GM23338 (cell line): ENCODE measurements at regions not wholly inside any gene's neighbourhood (a gene's known extent, or its start where the extent isn't known, plus 50 kb on each side); places are given as distances from the start of the nearest gene placed in this dataset.

Source experiments
- ATAC-seq: fragments of 200-7000 bp; cut with Tn5 transposase; 3 replicates; pipeline ENCODE4 v1.9.1; 2020
- DNase-seq: peaks from one replicate; pipeline ENCODE4 v3.0.0-alpha.2; 2015; ENCODE audit warnings: low spot score
- H2AFZ ChIP-seq: fragments of 200-600 bp; sonication (generic); 2 replicates; pipeline ENCODE4 v1.8.0; 2016; ENCODE audit warnings: antibody characterized with exemption, mild to moderate bottlenecking, moderate library complexity
- H3F3A ChIP-seq: fragments of 200-600 bp; sonication (generic); replicated peaks from 2 replicates; pipeline ENCODE4 v1.8.0; 2017; ENCODE audit warnings: antibody characterized with exemption, mixed run types, low read depth
- H3K27ac ChIP-seq: fragments of 200-600 bp; sonication (generic); 2 replicates; pipeline ENCODE4 v1.6.1; 2016; ENCODE audit warnings: low read depth
- H3K27me3 ChIP-seq: fragments of 200-600 bp; sonication (generic); 2 replicates; pipeline ENCODE4 v1.8.0; 2016; ENCODE audit warnings: mild to moderate bottlenecking, mixed run types, moderate library complexity; ENCODE audit not compliant: insufficient read depth
- H3K36me3 ChIP-seq: fragments of 200-600 bp; sonication (generic); 2 replicates; pipeline ENCODE4 v1.8.0; 2016; ENCODE audit warnings: mild to moderate bottlenecking; ENCODE audit not compliant: insufficient read depth
- H3K4me1 ChIP-seq: fragments of 200-600 bp; sonication (generic); 2 replicates; pipeline ENCODE4 v1.8.0; 2016; ENCODE audit warnings: mild to moderate bottlenecking, moderate library complexity; ENCODE audit not compliant: insufficient read depth
- H3K4me2 ChIP-seq: fragments of 200-600 bp; sonication (generic); 2 replicates; pipeline ENCODE4 v1.7.1; 2017; ENCODE audit warnings: mixed run types
- H3K4me3 ChIP-seq: fragments of 200-600 bp; sonication (generic); 2 replicates; pipeline ENCODE4 v1.6.1; 2016; ENCODE audit warnings: mixed run types
- H3K79me2 ChIP-seq: fragments of 200-600 bp; sonication (generic); replicated peaks from 2 replicates; pipeline ENCODE4 v1.8.0; 2017; ENCODE audit warnings: mild to moderate bottlenecking; ENCODE audit not compliant: insufficient read depth
- H3K9me2 ChIP-seq: fragments of 200-600 bp; sonication (generic); 2 replicates; pipeline ENCODE4 v1.8.0; 2017; ENCODE audit not compliant: insufficient read depth
- H4K20me1 ChIP-seq: fragments of 200-600 bp; sonication (generic); replicated peaks from 2 replicates; pipeline ENCODE4 v1.8.0; 2017; ENCODE audit warnings: mild to moderate bottlenecking; ENCODE audit not compliant: insufficient read depth
- H3K27ac Mint-ChIP-seq: 2 replicates; pipeline ENCODE4 v1.8.0; 2020; ENCODE audit warnings: inconsistent platforms, mild to moderate bottlenecking, moderate library complexity, mixed read lengths
- H3K27me3 Mint-ChIP-seq: 3 replicates; pipeline ENCODE4 v1.8.0; 2022; ENCODE audit warnings: low read depth, mild to moderate bottlenecking, moderate library complexity, mixed read lengths, inconsistent platforms; ENCODE audit not compliant: insufficient read depth, poor library complexity
- H3K36me3 Mint-ChIP-seq: 3 replicates; pipeline ENCODE4 v1.8.0; 2021; ENCODE audit warnings: low read depth, mild to moderate bottlenecking, inconsistent platforms, moderate library complexity, mixed read lengths
- H3K4me1 Mint-ChIP-seq: 3 replicates; pipeline ENCODE4 v1.8.0; 2020; ENCODE audit warnings: mild to moderate bottlenecking, inconsistent platforms, mixed read lengths
- H3K4me3 Mint-ChIP-seq: 3 replicates; pipeline ENCODE4 v1.8.0; 2021; ENCODE audit warnings: moderate library complexity, mild to moderate bottlenecking, inconsistent platforms, mixed read lengths
- H3K9me3 Mint-ChIP-seq: 3 replicates; pipeline ENCODE4 v1.8.0; 2020; ENCODE audit warnings: moderate library complexity, mild to moderate bottlenecking, inconsistent platforms, mixed read lengths
- ETS1 ChIP-seq: IDR thresholded peaks from 2 replicates; pipeline ENCODE4 v1.6.1; 2016; ENCODE audit warnings: antibody characterized with exemption
- POLR2AphosphoS5 ChIP-seq: IDR thresholded peaks from 2 replicates; pipeline ENCODE4 v1.6.1; 2016; ENCODE audit warnings: antibody characterized with exemption, low read depth
- ZNF114 ChIP-seq: fragments of 250-450 bp; sonication (Bioruptor Pico); IDR thresholded peaks from 2 replicates; pipeline ENCODE4 v1.5.0; 2020; ENCODE audit warnings: mild to moderate bottlenecking, moderate library complexity
- TF ChIP-seq, protein P1 (sequence below): fragments of 250-450 bp; sonication (Bioruptor Pico); IDR thresholded peaks from 2 replicates; pipeline ENCODE4 v1.5.0; 2020; ENCODE audit warnings: mild to moderate bottlenecking, moderate library complexity
- TF ChIP-seq, protein P2 (sequence below), 2 experiments: fragments of 200-600 bp in 1 of 2; sonication (generic) in 1 of 2; conservative IDR thresholded peaks; 2 replicates each; pipeline versions ENCODE4 v1.5.1 to v1.6.1; 2016 to 2017; ENCODE audit warnings: antibody characterized with exemption in 2 of 2, low read depth in 2 of 2, mild to moderate bottlenecking in 2 of 2, moderate library complexity in 1 of 2

DNA sequence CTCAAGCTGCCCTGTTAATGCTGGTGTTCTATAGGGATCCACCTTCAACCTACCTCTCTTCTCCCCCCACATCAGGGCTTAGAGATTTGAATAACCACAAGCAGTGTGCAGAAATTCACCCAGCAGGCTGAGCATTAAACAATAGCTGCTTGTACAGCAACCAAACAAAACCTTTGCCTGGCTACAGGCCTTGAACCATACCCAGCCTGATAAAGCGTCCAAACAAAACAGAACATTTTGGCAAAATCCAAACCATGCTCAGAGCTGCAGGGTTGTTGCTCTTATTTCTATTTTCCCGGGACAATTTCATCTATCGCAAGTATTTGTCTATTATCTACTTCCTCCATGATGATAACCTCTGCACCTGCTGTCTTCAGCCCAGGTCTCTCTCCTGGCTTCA, 142.3 kb downstream of the UNC5CL start:
- H3K36me3 Mint-ChIP-seq: no peaks in the 10 kb centered on the region
- Histone ChIP-seq H3K27me3 (peaks cover 5% of the 10 kb centered on the region; the same call in 1 of the 2 replicates), H3K9me2 (no peaks in the 10 kb centered on the region), H3F3A (no peaks in the 10 kb centered on the region), H4K20me1 (no peaks in the 10 kb centered on the region), H3K4me3 (no peak overlapping the region), H3K27ac (no peak overlapping the region), H3K36me3 (no peaks in the 10 kb centered on the region), H3K4me1 (no peaks in the 10 kb centered on the region), H3K4me2 (no peak overlapping the region), H2AFZ (no peak overlapping the region), H3K79me2 (no peaks in the 10 kb centered on the region)
- no peak overlapping the region for H3K4me3 Mint-ChIP-seq
- peaks cover 8% of the 10 kb centered on the region for H3K27me3 Mint-ChIP-seq
- H3K4me1 Mint-ChIP-seq: no peaks in the 10 kb centered on the region; the same call in 1 of the 3 replicates
- no peak for TF ChIP-seq ZNF114
- ATAC-seq: no peak
- DNase-seq: no peak
- H3K27ac Mint-ChIP-seq: no peak overlapping the region
- H3K9me3 Mint-ChIP-seq: no peaks in the 10 kb centered on the region

- Histone ChIP-seq H3K79me2 (no peaks in the 10 kb centered on the region), H3K4me1 (no peaks in the 10 kb centered on the region)
- no peaks in the 10 kb centered on the region; the same call in 1 of the 3 replicates for H3K4me1 Mint-ChIP-seq
Measured at GRCh38 chr6:40894962-40895799, 143.8 kb downstream of the UNC5CL start.

More at GRCh38 chr6:40894962-40895799, 143.8 kb downstream of the UNC5CL start:
- DNase-seq (peak; percentile 89), ATAC-seq (peak; percentile 99)
- H3K27me3 ChIP-seq: peaks cover under 1% of the 10 kb centered on the region; the same call in 1 of the 2 replicates
- H3K27ac Mint-ChIP-seq: no peak overlapping the region
- H2AFZ ChIP-seq: peak overlapping the region; percentile 73; the same call in 1 of the 2 replicates
- H3K36me3 Mint-ChIP-seq: no peaks in the 10 kb centered on the region
- no peak overlapping the region for H3K27ac ChIP-seq
- TF ChIP-seq POLR2AphosphoS5 (no peak), ZNF114 (no peak), ETS1 (no peak)
- TF ChIP-seq, protein P1, sequence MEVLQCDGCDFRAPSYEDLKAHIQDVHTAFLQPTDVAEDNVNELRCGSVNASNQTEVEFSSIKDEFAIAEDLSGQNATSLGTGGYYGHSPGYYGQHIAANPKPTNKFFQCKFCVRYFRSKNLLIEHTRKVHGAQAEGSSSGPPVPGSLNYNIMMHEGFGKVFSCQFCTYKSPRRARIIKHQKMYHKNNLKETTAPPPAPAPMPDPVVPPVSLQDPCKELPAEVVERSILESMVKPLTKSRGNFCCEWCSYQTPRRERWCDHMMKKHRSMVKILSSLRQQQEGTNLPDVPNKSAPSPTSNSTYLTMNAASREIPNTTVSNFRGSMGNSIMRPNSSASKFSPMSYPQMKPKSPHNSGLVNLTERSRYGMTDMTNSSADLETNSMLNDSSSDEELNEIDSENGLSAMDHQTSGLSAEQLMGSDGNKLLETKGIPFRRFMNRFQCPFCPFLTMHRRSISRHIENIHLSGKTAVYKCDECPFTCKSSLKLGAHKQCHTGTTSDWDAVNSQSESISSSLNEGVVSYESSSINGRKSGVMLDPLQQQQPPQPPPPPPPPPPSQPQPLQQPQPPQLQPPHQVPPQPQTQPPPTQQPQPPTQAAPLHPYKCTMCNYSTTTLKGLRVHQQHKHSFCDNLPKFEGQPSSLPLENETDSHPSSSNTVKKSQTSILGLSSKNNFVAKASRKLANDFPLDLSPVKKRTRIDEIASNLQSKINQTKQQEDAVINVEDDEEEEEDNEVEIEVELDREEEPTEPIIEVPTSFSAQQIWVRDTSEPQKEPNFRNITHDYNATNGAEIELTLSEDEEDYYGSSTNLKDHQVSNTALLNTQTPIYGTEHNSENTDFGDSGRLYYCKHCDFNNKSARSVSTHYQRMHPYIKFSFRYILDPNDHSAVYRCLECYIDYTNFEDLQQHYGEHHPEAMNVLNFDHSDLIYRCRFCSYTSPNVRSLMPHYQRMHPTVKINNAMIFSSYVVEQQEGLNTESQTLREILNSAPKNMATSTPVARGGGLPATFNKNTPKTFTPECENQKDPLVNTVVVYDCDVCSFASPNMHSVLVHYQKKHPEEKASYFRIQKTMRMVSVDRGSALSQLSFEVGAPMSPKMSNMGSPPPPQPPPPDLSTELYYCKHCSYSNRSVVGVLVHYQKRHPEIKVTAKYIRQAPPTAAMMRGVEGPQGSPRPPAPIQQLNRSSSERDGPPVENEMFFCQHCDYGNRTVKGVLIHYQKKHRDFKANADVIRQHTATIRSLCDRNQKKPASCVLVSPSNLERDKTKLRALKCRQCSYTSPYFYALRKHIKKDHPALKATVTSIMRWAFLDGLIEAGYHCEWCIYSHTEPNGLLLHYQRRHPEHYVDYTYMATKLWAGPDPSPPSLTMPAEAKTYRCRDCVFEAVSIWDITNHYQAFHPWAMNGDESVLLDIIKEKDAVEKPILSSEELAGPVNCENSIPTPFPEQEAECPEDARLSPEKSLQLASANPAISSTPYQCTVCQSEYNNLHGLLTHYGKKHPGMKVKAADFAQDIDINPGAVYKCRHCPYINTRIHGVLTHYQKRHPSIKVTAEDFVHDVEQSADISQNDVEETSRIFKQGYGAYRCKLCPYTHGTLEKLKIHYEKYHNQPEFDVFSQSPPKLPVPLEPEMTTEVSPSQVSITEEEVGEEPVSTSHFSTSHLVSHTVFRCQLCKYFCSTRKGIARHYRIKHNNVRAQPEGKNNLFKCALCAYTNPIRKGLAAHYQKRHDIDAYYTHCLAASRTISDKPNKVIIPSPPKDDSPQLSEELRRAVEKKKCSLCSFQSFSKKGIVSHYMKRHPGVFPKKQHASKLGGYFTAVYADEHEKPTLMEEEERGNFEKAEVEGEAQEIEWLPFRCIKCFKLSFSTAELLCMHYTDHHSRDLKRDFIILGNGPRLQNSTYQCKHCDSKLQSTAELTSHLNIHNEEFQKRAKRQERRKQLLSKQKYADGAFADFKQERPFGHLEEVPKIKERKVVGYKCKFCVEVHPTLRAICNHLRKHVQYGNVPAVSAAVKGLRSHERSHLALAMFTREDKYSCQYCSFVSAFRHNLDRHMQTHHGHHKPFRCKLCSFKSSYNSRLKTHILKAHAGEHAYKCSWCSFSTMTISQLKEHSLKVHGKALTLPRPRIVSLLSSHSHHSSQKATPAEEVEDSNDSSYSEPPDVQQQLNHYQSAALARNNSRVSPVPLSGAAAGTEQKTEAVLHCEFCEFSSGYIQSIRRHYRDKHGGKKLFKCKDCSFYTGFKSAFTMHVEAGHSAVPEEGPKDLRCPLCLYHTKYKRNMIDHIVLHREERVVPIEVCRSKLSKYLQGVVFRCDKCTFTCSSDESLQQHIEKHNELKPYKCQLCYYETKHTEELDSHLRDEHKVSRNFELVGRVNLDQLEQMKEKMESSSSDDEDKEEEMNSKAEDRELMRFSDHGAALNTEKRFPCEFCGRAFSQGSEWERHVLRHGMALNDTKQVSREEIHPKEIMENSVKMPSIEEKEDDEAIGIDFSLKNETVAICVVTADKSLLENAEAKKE: no peak
- TF ChIP-seq, protein P2, sequence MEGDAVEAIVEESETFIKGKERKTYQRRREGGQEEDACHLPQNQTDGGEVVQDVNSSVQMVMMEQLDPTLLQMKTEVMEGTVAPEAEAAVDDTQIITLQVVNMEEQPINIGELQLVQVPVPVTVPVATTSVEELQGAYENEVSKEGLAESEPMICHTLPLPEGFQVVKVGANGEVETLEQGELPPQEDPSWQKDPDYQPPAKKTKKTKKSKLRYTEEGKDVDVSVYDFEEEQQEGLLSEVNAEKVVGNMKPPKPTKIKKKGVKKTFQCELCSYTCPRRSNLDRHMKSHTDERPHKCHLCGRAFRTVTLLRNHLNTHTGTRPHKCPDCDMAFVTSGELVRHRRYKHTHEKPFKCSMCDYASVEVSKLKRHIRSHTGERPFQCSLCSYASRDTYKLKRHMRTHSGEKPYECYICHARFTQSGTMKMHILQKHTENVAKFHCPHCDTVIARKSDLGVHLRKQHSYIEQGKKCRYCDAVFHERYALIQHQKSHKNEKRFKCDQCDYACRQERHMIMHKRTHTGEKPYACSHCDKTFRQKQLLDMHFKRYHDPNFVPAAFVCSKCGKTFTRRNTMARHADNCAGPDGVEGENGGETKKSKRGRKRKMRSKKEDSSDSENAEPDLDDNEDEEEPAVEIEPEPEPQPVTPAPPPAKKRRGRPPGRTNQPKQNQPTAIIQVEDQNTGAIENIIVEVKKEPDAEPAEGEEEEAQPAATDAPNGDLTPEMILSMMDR (conservative IDR thresholded peaks at IDR 0.05; ENCODE audit: low read depth in 2 of 2): peak; percentile 75 to 95
- peaks cover 8% of the 10 kb centered on the region for H3K27me3 Mint-ChIP-seq
- no peaks in the 10 kb centered on the region for H3K9me2 ChIP-seq
- no peaks in the 10 kb centered on the region for H3F3A ChIP-seq
- H3K9me3 Mint-ChIP-seq: no peaks in the 10 kb centered on the region
- H4K20me1 ChIP-seq: no peaks in the 10 kb centered on the region
- H3K4me3 Mint-ChIP-seq: no peak overlapping the region
- no peak overlapping the region for H3K4me2 ChIP-seq
- H3K4me3 ChIP-seq: no peak overlapping the region
- no peaks in the 10 kb centered on the region for H3K36me3 ChIP-seq
